Vagina (tissue), 2 donors: ENCODE measurements at regions not wholly inside any gene's neighbourhood (a gene's known extent, or its start where the extent isn't known, plus 50 kb on each side); places are given as distances from the start of the nearest gene placed in this dataset.

Experiments used
- POLR2A ChIP-seq, 2 donors: fragments of 450-650 bp; IDR thresholded peaks; one replicate each; pipeline ENCODE4 v1.6.1; 2017; ENCODE audit warnings: antibody characterized with exemption in 2 of 2, mild to moderate bottlenecking in 2 of 2, moderate library complexity in 2 of 2
- POLR2AphosphoS5 ChIP-seq, 2 donors: sonication (generic); formaldehyde crosslinking; IDR thresholded peaks; one replicate each; pipeline ENCODE4 v1.9.0; 2017; ENCODE audit warnings: antibody characterized with exemption in 2 of 2, mild to moderate bottlenecking in 2 of 2, low read depth in 1 of 2; ENCODE audit not compliant: insufficient read depth in 1 of 2
- TF ChIP-seq, protein P1 (sequence below), 3 experiments: fragments of 450-650 bp in 2 of 3; fragments of 200-600 bp in 1 of 3; sonication (generic) in 1 of 3; IDR thresholded peaks; one replicate each; pipeline ENCODE4 v1.5.1; 2017 to 2019; ENCODE audit warnings: antibody characterized with exemption in 3 of 3, mild to moderate bottlenecking in 2 of 3, moderate library complexity in 2 of 3

DNA sequence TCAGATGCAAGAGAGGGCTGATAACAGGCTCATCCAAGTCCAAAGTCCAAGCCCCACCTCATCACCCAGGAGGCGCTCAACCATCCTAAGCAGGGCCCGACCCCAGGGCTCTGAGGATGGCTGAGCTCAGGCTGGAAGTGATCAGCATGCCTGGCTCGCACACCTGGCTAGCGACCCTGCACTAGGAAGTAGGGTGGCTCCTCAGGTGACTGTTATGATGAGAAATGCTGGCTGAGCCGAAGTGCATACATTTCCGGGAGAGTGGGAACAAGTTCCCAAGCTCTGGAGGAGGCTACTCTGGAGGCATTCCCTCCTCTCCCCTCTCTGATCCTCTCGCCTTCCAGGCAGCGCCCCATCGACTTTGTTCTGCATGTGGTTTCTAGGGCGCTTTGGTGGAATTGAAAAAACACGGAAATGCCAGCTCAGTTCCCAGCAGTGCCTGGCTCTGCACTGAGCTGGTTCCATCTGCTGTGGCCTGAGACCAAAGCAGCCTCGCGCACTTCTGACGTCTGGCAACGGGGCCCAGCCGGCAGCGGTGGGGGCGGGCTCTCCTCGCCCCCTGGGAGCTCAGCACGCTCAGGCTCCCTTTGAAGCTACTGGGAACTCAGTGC is 130.3 kb downstream of the IRF8 start:
- TF ChIP-seq, protein P1, sequence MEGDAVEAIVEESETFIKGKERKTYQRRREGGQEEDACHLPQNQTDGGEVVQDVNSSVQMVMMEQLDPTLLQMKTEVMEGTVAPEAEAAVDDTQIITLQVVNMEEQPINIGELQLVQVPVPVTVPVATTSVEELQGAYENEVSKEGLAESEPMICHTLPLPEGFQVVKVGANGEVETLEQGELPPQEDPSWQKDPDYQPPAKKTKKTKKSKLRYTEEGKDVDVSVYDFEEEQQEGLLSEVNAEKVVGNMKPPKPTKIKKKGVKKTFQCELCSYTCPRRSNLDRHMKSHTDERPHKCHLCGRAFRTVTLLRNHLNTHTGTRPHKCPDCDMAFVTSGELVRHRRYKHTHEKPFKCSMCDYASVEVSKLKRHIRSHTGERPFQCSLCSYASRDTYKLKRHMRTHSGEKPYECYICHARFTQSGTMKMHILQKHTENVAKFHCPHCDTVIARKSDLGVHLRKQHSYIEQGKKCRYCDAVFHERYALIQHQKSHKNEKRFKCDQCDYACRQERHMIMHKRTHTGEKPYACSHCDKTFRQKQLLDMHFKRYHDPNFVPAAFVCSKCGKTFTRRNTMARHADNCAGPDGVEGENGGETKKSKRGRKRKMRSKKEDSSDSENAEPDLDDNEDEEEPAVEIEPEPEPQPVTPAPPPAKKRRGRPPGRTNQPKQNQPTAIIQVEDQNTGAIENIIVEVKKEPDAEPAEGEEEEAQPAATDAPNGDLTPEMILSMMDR (IDR thresholded peaks at IDR 0.05) = no peak
- no peak for TF ChIP-seq POLR2AphosphoS5 (IDR thresholded peaks at IDR 0.05; ENCODE audit: insufficient read depth in 1 of 2, low read depth in 1 of 2)
- TF ChIP-seq POLR2A (IDR thresholded peaks at IDR 0.05) = no peak
